DMS 273 treated with DMSO at 0.1 percent for 48 hours (cell line): ENCODE measurements at regions not wholly inside any gene's neighbourhood (a gene's known extent, or its start where the extent isn't known, plus 50 kb on each side); places are given as distances from the start of the nearest gene placed in this dataset.
"Not testable (repeated sequence)": the region's sequence is repeated elsewhere in the genome, so short reads cannot be mapped to it uniquely, and the experiment has no call there.

ENCODE experiments used
- DNase-seq: peaks from one replicate; lab custom pipeline; 2025; lab: John Stamatoyannopoulos, UW

GRCh38 chr12:128040971-128041370, 226.0 kb upstream of the TMEM132C start:
- DNase-seq, result no peak

DNA sequence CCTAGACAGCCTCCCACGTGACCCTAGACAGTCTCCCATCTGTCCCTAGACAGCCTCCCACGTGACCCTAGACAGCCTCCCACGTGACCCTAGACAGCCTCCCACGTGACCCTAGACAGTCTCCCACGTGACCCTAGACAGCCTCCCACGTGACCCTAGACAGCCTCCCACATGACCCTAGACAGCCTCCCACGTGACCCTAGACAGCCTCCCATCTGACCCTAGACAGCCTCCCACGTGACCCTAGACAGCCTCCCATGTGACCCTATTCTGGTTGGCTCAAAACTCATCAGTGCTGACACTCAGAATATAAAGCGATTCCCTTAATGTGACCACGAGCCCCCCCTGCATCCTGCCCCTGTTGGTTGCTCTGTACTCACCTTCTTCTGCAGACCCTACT, 224.7 kb upstream of the TMEM132C start:
- DNase-seq, result not testable (repeated sequence)

DNA sequence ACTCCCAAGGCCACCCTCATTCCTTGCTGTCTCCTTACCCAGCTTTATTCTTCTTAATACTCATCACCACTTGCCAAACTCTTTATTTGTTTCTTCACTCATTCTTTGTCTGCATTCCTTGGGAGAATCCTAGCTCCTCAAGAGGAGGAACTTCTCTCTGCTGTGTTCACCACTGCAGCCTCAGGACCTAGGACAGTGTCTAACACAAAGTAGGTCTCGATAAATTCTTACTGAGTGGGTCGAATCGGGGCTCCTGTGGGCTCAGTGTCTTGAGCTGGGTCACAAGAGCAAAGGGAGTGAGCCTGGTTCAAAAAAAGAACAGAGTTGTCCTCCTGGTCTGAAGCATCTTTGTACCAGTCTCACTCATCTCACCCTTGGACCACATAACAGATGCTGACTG, 224.1 kb upstream of the TMEM132C start:
- no peak for DNase-seq

- DNase-seq, result no peak
Measured at GRCh38 chr12:128043317-128043716, 223.7 kb upstream of the TMEM132C start.

GRCh38 chr12:128047266-128048060, 219.5 kb upstream of the TMEM132C start:
- DNase-seq, result no peak

- no peak for DNase-seq
Measured at GRCh38 chr12:128052331-128052730, 214.6 kb upstream of the TMEM132C start.

DNA sequence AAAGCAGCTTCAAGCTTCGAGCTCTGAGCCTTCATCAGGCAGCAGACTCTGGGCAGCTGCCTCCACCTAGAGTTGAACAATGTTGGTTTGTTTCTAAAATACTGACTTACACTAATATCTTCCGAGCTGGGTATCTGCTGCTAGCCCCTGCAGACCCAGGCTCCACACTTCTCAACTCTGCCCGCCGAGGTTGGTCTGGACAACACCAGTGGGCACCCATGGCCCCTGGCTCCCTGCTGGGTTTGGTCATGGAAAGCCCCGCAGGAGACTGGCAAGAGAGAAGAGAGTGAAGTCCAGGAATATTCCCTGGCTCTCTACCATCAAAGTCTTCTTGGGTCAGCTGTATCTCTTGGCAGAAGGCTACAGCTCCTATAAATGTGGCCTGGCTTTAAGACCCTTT, 214.2 kb upstream of the TMEM132C start:
- no peak for DNase-seq

DNA sequence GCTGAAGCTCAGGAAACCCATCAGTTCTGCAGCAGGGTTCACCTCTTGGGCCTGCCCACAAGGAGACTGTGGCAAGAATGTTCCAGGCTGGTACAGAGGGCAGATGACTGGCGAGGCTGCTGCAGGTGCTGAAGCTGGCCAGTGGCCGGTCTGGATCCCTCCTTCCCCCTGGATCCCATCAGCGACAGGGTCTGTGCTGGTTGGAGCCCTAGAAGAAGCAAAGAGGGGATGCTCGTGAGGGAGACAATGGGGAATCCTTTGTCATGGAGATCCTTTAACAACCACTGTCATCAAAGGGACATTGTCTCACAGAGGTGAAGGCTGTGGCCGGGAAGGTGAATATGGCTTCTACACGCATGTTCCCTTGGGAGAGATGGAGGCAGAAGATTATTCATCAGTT, 211.4 kb upstream of the TMEM132C start:
- DNase-seq, result no peak

DNA sequence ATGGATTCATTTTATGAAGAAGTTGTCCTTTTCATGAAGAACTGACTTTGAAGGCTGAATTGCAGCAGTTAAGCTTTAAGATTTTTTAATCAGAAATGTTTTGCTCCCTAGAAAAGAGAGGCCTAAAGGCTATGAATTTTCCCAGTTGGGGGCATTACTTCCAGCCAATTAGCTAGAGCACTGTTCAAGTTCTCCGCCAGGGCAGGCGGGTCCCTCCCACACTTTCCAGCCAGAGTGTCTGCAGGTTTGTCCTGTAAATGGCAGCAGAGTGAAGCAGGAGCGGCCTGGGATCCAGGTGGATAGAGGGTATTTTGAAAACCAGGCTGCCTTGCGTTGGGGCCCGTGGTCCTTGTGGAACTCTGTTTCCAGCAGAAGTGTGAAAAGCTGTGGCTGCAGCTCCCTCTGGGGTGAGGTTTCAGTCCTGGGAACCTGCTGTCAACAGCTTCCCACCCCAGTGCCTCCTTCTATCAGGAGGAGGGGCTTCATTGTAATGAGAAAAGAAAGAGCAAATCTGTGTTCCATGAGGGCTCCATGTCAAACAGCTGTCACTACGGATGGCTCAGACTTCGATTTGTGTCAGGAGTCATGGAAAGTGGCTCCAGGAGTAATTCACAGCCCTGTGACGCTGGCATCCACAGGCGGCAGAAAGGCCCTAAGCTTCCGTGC, 210.7 kb upstream of the TMEM132C start:
- DNase-seq, result no peak

DNA sequence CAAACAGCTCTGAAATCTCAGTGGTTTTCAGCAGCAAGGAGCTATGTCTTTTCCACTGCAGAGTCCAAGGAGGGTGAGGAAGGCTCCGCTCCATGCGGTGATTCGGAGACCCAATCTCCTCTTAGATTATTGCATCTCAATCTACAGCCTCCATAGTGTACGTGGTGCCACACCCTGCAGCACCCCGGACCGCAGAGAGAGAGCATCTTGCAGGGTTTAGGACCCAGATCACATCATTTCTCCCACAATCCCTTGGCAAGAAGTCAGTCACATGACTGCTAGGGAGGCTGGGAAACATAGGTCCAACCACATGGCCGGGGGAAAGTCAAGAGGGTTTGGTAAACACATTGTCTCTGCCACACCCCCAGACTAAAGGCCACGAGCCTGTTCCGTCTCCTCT, 209.4 kb upstream of the TMEM132C start:
- no peak for DNase-seq

GRCh38 chr12:128059621-128060370, 207.2 kb upstream of the TMEM132C start:
- DNase-seq, result no peak

DNA sequence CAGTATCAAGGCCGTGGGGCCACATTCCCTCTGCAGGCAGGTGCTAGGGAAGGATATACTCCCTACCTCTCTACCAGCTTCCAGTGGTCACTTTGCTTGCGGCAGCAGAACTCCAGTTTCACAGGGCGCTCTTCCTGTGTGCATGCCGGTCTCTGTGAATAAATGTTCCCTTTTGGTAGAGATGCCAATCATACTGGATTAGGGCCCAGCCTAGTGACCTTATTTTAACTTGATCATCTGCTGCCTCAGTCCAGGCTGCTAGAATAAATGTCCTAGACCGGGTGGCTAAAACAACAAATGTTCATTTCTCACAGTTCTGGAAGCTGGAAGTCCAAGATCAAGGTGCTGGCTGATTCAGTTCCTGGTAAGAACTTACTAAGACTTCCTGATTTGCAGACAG, 198.8 kb upstream of the TMEM132C start:
- no peak for DNase-seq

- no peak for DNase-seq
Measured at GRCh38 chr12:128069359-128069997, 197.5 kb upstream of the TMEM132C start.

DNA sequence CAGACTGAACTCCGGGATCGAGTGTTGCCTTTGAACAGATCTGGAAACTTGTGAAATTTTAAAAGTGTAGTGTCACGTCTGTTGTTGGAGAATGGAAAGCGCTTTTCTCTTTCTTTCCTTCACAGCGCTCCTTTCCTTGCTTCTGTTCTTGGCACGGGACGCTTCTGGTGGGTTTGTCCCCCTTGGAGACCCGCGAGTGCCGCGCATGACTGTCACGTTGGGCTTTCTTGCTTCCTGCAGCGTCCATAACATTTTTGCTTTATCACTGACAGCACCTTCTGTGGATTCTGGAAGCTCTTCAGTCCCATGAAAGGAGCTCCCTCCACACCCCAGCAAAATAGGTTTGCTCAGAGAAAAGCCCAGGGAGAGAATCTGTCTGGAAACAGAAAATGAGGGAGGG, 193.0 kb upstream of the TMEM132C start:
- DNase-seq, result no peak

DNA sequence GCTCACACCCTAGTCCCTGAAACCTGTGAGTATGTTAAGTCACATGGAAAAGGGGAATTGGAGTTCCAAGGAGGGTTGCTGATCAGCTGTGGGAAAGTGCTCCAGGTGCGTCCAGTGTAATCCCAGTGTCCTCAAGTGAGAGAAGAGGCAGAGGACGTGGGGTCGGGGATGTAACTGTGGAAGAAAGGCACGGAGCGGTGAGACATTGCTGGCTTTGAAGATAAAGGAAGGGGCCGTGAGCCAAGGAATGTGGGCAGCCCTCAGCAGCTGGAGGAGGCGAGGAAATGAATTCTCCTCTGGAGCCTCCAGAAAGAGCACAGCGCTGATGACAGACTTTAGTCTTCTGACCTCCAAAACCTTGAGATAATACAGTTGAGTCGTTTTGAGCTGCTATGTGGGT, 191.6 kb upstream of the TMEM132C start:
- no peak for DNase-seq

DNA sequence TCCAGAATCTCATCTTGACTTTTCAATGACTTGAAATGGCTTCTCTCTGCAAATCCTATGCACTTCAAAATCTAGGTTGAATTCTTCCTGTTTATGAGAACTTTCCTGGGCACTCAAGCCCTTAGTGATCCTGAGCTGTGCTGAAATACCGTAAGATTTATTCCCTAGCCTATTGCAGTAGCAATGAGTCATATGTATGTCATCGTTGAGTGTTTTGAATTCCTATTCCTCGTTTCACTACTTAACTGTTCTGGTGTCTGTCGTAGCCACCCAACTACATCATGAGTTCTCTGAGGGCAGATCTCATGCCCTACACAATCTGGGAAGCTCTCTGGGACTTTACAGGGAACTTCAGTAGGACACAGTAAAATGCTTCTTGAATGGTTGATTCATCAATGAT, 190.8 kb upstream of the TMEM132C start:
- no peak for DNase-seq

DNA sequence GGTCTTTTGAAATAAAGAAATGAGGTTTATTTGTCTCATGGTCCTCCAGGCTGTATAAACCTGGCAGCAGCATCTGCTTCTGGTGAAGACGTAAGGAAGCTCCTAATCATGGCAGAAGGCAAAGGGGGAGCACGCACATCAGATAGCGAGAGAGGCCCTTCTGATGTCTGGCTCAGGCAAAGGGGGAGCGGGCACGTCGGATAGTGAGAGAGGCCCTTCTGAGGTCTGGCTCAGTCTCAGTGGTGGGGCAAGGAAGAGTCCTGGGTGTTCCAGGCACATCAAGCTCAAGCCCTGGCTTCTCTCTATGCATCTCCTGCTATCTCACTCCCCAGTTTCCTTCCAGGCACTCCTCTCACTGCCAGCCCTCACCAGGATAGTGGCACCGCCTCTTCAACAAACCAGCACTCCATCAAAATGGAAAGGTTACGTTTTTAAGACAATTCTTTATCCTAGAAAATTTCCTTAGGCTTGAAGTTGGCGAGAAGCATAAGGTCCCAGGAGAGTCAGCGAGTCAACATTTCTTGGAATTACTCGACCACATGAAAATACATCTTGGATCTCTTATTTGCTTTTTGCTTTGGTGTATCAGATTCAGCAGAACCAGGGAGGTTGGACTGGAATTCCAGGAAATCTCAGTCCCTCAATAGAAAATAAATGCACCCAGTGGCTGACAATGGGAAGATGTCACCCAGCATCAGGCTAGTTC, 189.6 kb upstream of the TMEM132C start:
- no peak for DNase-seq

- DNase-seq, result no peak
Measured at GRCh38 chr12:128077917-128078298, 189.1 kb upstream of the TMEM132C start.

- no peak for DNase-seq
Measured at GRCh38 chr12:128078301-128078971, 188.5 kb upstream of the TMEM132C start.

GRCh38 chr12:128079446-128079845, 187.5 kb upstream of the TMEM132C start:
- no peak for DNase-seq

- DNase-seq, result no peak
Measured at GRCh38 chr12:128083132-128083729, 183.7 kb upstream of the TMEM132C start.
